GM12878 (cell line): ENCODE measurements at regions not wholly inside any gene's neighbourhood (a gene's known extent, or its start where the extent isn't known, plus 50 kb on each side); places are given as distances from the start of the nearest gene placed in this dataset.

Source experiments
- ATAC-seq: fragments of 200-7000 bp; cut with Tn5 transposase; 3 replicates; pipeline ENCODE4 v1.9.1; 2020; ENCODE audit warnings: mild to moderate bottlenecking, moderate library complexity
- BruUV-seq: library from RNA; stranded (reverse); fragments of 400-500 nt; replicated peaks from 2 replicates; lab custom pipeline; 2021; lab: Mats Ljungman, UMichigan
- CTCF ChIA-PET: fragments of 300-600 bp; sonication (Branson Sonifier 250); formaldehyde crosslinking; extraction: SDS; loops from one replicate; lab custom pipeline; 2021; ENCODE audit warnings: inconsistent platforms; lab: Yijun Ruan, JAX
- POLR2A ChIA-PET: fragments of 350-600 bp; formaldehyde crosslinking; extraction: SDS; loops from one replicate; lab custom pipeline; 2021; ENCODE audit warnings: inconsistent platforms; lab: Charles Lee
- RAD21 ChIA-PET: fragments of 300-600 bp; sonication (Branson Sonifier 250); formaldehyde crosslinking; loops from one replicate; lab custom pipeline; 2023; ENCODE audit warnings: antibody characterized with exemption; ENCODE audit not compliant: unreplicated experiment; lab: Charles Lee
- SMC1A ChIA-PET: fragments of 300-600 bp; sonication (Branson Sonifier 250); formaldehyde crosslinking; loops from one replicate; lab custom pipeline; 2023; ENCODE audit not compliant: unreplicated experiment, uncharacterized antibody; lab: Charles Lee
- DNase-seq: peaks from one replicate; pipeline ENCODE4 v3.0.0-alpha.2; 2011; ENCODE audit warnings: low read depth, low spot score
- FAIRE-seq: peaks from 3 replicates; lab custom pipeline; 2011; peaks lifted over from hg19 to GRCh38; lab: Jason Lieb, UNC
- H2AFZ ChIP-seq: 2 replicates; pipeline ENCODE4 v1.6.0; 2011; ENCODE audit warnings: low read depth, low read length, control low read depth; ENCODE audit not compliant: control insufficient read depth
- H3K27ac ChIP-seq: 2 replicates; pipeline ENCODE4 v1.5.1; 2011; ENCODE audit warnings: control low read depth; ENCODE audit not compliant: control insufficient read depth, insufficient read depth
- H3K27me3 ChIP-seq, 2 experiments: replicated peaks in 1 of 2; 2 replicates each; pipeline versions ENCODE4 v1.6.0 to v1.6.1; 2011; ENCODE audit warnings: low read length in 1 of 2; ENCODE audit not compliant: control insufficient read depth in 2 of 2, insufficient read depth in 2 of 2
- H3K36me3 ChIP-seq, 2 experiments: 2 replicates each; pipeline ENCODE4 v1.5.1; 2011; ENCODE audit warnings: low read length in 1 of 2; ENCODE audit not compliant: control insufficient read depth in 2 of 2, insufficient read depth in 2 of 2
- H3K4me1 ChIP-seq: 2 replicates; pipeline ENCODE4 v1.6.1; 2011; ENCODE audit warnings: mild to moderate bottlenecking, low read length, moderate library complexity, mixed read lengths; ENCODE audit not compliant: control insufficient read depth, insufficient read depth
- H3K4me2 ChIP-seq: 2 replicates; pipeline ENCODE4 v1.6.0; 2011; ENCODE audit warnings: control low read depth; ENCODE audit not compliant: control insufficient read depth, insufficient read depth
- H3K4me3 ChIP-seq: fragments of 200-600 bp; sonication (generic); 2 replicates; pipeline ENCODE4 v1.5.1; 2016
- H3K79me2 ChIP-seq: 2 replicates; pipeline ENCODE4 v1.6.0; 2011; ENCODE audit warnings: low read length; ENCODE audit not compliant: control insufficient read depth, insufficient read depth
- H3K9ac ChIP-seq: 2 replicates; pipeline ENCODE4 v1.8.0; 2011; ENCODE audit warnings: low read length, control low read depth, mixed read lengths; ENCODE audit not compliant: control insufficient read depth, insufficient read depth
- H3K9me3 ChIP-seq: replicated peaks from 3 replicates; pipeline ENCODE4 v1.5.1; 2011; ENCODE audit warnings: mild to moderate bottlenecking, low read length; ENCODE audit not compliant: control insufficient read depth, insufficient read depth
- H4K20me1 ChIP-seq: 2 replicates; pipeline ENCODE4 v1.6.0; 2011; ENCODE audit not compliant: control insufficient read depth, insufficient read depth
- BACH1 ChIP-seq: fragments of 450-650 bp; IDR thresholded peaks from 2 replicates; pipeline ENCODE4 v1.6.1; 2017; ENCODE audit warnings: mild to moderate bottlenecking, borderline replicate concordance
- CHD1 ChIP-seq: IDR thresholded peaks from 2 replicates; pipeline ENCODE4 v1.6.1; 2012; ENCODE audit warnings: low read depth, low read length, improper control_type of control experiment
- CREB1 ChIP-seq: IDR thresholded peaks from 2 replicates; pipeline ENCODE4 v1.6.1; 2012; ENCODE audit warnings: low read depth, mild to moderate bottlenecking, inconsistent platforms
- ESRRA ChIP-seq: IDR thresholded peaks from 2 replicates; pipeline ENCODE4 v1.6.1; 2012; ENCODE audit warnings: mild to moderate bottlenecking, low read length, improper control_type of control experiment
- HCFC1 ChIP-seq: fragments of 150-350 bp; IDR thresholded peaks from 2 replicates; pipeline ENCODE4 v1.6.1; 2014; ENCODE audit warnings: low read length
- HSF1 ChIP-seq: fragments of 150-350 bp; IDR thresholded peaks from 2 replicates; pipeline ENCODE4 v1.6.1; 2014; ENCODE audit warnings: mild to moderate bottlenecking, low read depth, low read length
- MYC ChIP-seq: IDR thresholded peaks from 2 replicates; pipeline ENCODE4 v1.6.1; 2011; ENCODE audit warnings: mild to moderate bottlenecking, low read length, moderate library complexity, inconsistent platforms; ENCODE audit not compliant: insufficient read depth, insufficient replicate concordance, insufficient read length, severe bottlenecking
- NR2F1 ChIP-seq: fragments of 450-650 bp; conservative IDR thresholded peaks from 2 replicates; pipeline ENCODE4 v1.6.1; 2017; ENCODE audit warnings: mild to moderate bottlenecking
- NRF1 ChIP-seq: conservative IDR thresholded peaks from 2 replicates; pipeline ENCODE4 v1.6.1; 2011; ENCODE audit warnings: mild to moderate bottlenecking, low read depth, low read length, improper control_type of control experiment
- POLR2AphosphoS2 ChIP-seq: IDR thresholded peaks from 2 replicates; pipeline ENCODE4 v1.6.1; 2011; ENCODE audit warnings: low read depth, mild to moderate bottlenecking, low read length, improper control_type of control experiment, moderate library complexity
- POLR2AphosphoS5 ChIP-seq: IDR thresholded peaks from 2 replicates; pipeline ENCODE4 v1.6.1; 2011; ENCODE audit warnings: mild to moderate bottlenecking, low read length, inconsistent platforms
- RAD51 ChIP-seq: fragments of 450-650 bp; IDR thresholded peaks from 2 replicates; pipeline ENCODE4 v1.6.1; 2016; ENCODE audit warnings: moderate library complexity, mild to moderate bottlenecking, inconsistent platforms
- RB1 ChIP-seq: fragments of 450-650 bp; formaldehyde crosslinking; IDR thresholded peaks from 2 replicates; pipeline ENCODE4 v1.6.1; 2017; ENCODE audit warnings: mild to moderate bottlenecking, borderline replicate concordance
- RBBP5 ChIP-seq: fragments of 200-600 bp; sonication (generic); conservative IDR thresholded peaks from 2 replicates; pipeline ENCODE4 v1.6.1; 2016
- SRF ChIP-seq, 2 experiments: IDR thresholded peaks; 2 replicates each; pipeline ENCODE4 v1.6.1; 2011; ENCODE audit warnings: low read depth in 2 of 2, low read length in 2 of 2, mild to moderate bottlenecking in 1 of 2, moderate library complexity in 1 of 2
- SUZ12 ChIP-seq: fragments of 200-600 bp; sonication (generic); IDR thresholded peaks from one replicate; pipeline ENCODE4 v1.6.1; 2018; ENCODE audit warnings: antibody characterized with exemption, mild to moderate bottlenecking; ENCODE audit not compliant: unreplicated experiment
- ZNF622 ChIP-seq: fragments of 450-650 bp; IDR thresholded peaks from 2 replicates; pipeline ENCODE4 v1.6.1; 2017; ENCODE audit warnings: mild to moderate bottlenecking, inconsistent platforms
- ZZZ3 ChIP-seq: IDR thresholded peaks from 2 replicates; pipeline ENCODE4 v1.6.1; 2011; ENCODE audit warnings: low read depth; ENCODE audit not compliant: control insufficient read depth, insufficient read length
- WGBS: methylation state at CpG from one replicate; pipeline ENCODE4 v1.1.6; 2016; ENCODE audit warnings: low lambda C conversion rate; ENCODE audit not compliant: insufficient replicate concordance, insufficient coverage; ENCODE audit errors: missing lambda C conversion rate; 5-methylcytosine and 5-hydroxymethylcytosine counted together
- in situ Hi-C: fragments of 300-500 bp; cut with MboI; formaldehyde crosslinking; loops from 9 replicates; pipeline ENCODE4 v1.14.3; 2018; ENCODE audit warnings: mixed read lengths
- intact Hi-C: fragments of 100-400 bp; cut with micrococcal nuclease; formaldehyde crosslinking; loops from one replicate; pipeline ENCODE4 v1.14.2; 2022; ENCODE audit not compliant: unreplicated experiment
- TF ChIP-seq, protein P1 (sequence below): IDR thresholded peaks from 2 replicates; pipeline ENCODE4 v1.6.1; 2011; ENCODE audit warnings: mild to moderate bottlenecking, low read depth, low read length, moderate library complexity; ENCODE audit not compliant: insufficient replicate concordance

DNA sequence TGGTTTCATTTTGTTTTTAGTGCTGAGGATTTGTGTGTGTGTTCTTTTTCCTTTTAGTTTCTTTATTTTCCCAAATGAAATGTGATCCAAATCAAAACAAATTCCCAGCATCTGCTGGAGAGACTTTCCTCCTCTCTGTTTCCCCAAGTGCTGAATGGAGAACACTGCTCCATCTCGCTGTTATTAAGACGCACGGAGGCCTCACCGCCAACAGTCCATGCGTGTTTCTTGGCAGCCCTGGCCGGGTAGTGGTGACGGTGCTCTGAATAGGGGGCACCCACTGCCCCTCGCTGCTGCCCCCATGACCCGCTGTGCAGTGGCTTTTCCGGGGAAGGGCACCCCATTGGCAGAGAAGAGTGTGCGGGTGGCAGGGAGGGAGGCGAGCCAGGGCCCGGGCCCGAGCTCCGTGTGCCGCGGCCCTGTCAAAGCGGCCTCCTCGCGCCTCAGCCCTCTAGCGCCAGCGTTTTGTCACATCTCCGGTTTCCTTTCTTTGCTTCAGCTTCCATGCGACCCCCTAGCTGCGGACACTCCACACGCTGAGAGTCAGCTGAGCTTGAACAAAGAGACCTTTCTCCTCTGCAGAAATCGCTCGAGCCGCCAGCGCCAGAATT, 473.7 kb upstream of the SALL3 start:
- no peak for TF ChIP-seq BACH1
- TF ChIP-seq SUZ12: no peak
- TF ChIP-seq CHD1: no peak
- TF ChIP-seq POLR2AphosphoS2: no peak
- TF ChIP-seq RAD51: no peak
- no peak for TF ChIP-seq CREB1
- TF ChIP-seq ZZZ3: no peak
- no peak for TF ChIP-seq NRF1
- no peak for TF ChIP-seq RBBP5
- no peak for TF ChIP-seq SRF (IDR thresholded peaks at IDR 0.05; ENCODE audit: low read depth in 2 of 2, low read length in 2 of 2)
- TF ChIP-seq HSF1: no peak
- no peak for TF ChIP-seq ESRRA
- no peak for TF ChIP-seq MYC
- TF ChIP-seq RB1: no peak
- TF ChIP-seq, protein P1, sequence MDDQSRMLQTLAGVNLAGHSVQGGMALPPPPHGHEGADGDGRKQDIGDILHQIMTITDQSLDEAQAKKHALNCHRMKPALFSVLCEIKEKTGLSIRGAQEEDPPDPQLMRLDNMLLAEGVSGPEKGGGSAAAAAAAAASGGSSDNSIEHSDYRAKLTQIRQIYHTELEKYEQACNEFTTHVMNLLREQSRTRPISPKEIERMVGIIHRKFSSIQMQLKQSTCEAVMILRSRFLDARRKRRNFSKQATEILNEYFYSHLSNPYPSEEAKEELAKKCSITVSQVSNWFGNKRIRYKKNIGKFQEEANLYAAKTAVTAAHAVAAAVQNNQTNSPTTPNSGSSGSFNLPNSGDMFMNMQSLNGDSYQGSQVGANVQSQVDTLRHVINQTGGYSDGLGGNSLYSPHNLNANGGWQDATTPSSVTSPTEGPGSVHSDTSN: no peak
- no peak for TF ChIP-seq ZNF622
- TF ChIP-seq POLR2AphosphoS5: no peak
- TF ChIP-seq HCFC1: no peak
- TF ChIP-seq NR2F1: no peak
- Histone ChIP-seq H3K79me2 (no peaks in the 10 kb centered on the region), H3K36me3 (no peaks in the 10 kb centered on the region), H2AFZ (no peak overlapping the region), H3K4me3 (no peak overlapping the region), H3K4me1 (no peaks in the 10 kb centered on the region), H3K4me2 (no peak overlapping the region), H3K9ac (no peak overlapping the region), H4K20me1 (no peaks in the 10 kb centered on the region), H3K27ac (no peak overlapping the region), H3K27me3 (no peaks in the 10 kb centered on the region), H3K9me3 (no peaks in the 10 kb centered on the region; the same call in 2 of the 3 replicates)
- ATAC-seq: no peak
- ChIA-PET RAD21 (no interaction called here), SMC1A (no interaction called here), CTCF (no interaction called here), POLR2A (no interaction called here)
- FAIRE-seq: no peak
- BruUV-seq: no TSS peak
- DNase-seq: no peak
- in situ Hi-C loops (no loop called here), intact Hi-C loops (no loop called here)
- WGBS: 67% methylated on average over 28 of the region's 30 CpGs
